ENCODE measurements at regions not wholly inside any gene's neighbourhood (a gene's known extent, or its start where the extent isn't known, plus 50 kb on each side); places are given as distances from the start of the nearest gene placed in this dataset.
"Not testable (repeated sequence)": the region's sequence is repeated elsewhere in the genome, so short reads cannot be mapped to it uniquely, and the experiment has no call there.

GRCh38 chr7:104074529-104074928 is 85.1 kb upstream of the RELN start:
- FAIRE-seq (no peak), DNase-seq (ENCODE audit: low spot score) (no peak)

- not testable (repeated sequence) for FAIRE-seq; DNase-seq (ENCODE audit: low spot score)
Measured at GRCh38 chr7:104071641-104072040, 82.2 kb upstream of the RELN start.

DNA sequence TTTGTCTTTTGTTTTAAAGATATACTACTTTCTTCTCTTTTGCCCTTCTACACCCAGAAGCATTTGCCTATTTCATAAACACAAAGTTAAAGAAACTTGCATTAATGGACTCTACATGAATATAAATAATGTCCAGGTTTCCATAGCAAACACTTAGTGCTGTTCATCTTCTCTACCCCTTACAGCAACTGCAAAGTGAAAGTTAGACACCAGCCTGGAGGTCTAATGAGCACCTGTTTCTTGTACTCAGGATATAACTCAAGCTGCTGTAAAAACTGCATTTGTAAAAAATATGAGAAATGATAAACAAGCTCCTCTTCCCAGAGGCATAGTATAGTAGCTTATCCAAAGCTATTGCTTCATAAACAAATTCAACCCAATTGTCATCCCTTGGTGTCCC is 76.0 kb upstream of the RELN start:
- FAIRE-seq, result no peak
- DNase-seq (ENCODE audit: low spot score), result no peak

- DNase-seq (ENCODE audit: low spot score) (no peak), FAIRE-seq (no peak)
Measured at GRCh38 chr7:104064969-104065387, 75.5 kb upstream of the RELN start.

DNA sequence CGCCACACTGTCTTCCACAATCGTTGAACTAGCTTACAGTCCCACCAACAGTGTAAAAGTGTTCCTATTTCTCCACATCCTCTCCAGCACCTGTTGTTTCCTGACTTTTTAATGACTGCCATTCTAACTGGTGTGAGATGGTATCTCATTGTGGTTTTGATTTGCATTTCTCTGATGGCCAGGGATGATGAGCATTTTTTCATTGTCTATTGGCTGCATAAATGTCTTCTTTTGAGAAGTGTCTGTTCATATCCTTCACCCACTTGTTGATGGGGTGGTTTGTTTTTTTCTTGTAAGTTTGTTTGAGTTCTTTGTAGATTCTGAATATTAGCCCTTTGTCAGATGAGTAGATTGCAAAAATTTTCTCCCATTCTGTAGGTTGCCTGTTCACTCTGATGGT is 74.3 kb upstream of the RELN start:
- not testable (repeated sequence) for DNase-seq (ENCODE audit: low spot score); FAIRE-seq

DNA sequence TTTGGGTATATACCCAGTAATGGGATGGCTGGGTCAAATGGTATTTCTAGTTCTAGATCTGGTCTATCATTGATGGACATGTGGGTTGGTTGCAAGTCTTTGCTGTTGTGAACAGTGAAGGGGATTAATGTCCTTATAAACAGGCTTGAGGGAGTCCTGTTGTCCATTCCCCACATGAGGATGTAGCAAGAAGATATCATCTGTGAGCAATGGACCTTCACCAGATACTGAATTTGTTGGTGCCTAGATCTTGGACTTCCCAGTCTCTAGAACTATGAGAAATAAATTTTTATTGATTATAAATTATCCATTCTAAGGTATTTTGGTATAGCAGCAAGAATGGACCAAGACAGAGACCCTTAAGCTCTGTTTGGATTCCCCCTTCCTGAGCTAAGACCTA is 72.2 kb upstream of the RELN start:
- no peak for DNase-seq (ENCODE audit: low spot score)
- FAIRE-seq, result no peak

DNA sequence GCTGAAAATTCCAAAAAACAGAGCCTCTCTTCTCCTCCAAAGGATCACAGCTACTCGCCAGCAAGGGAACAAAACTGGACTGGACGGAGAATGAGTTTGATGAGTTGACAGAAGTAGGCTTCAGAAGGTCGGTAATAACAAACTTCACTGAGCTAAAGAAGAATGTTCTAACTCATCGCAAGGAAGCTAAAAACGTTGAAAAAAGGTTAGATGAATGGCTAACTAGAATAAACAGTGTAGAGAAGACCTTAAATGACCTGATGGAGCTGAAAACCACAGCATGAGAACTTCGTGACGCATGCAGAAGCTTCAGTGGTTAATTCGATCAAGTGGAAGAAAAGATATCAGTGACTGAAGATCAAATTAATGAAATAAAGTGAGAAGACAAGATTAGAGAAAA is 70.4 kb upstream of the RELN start:
- FAIRE-seq, result peak; percentile 84
- DNase-seq (ENCODE audit: low spot score), result not testable (repeated sequence)

- FAIRE-seq (no peak), DNase-seq (ENCODE audit: low spot score) (no peak)
Measured at GRCh38 chr7:104059103-104059502, 69.6 kb upstream of the RELN start.

DNA sequence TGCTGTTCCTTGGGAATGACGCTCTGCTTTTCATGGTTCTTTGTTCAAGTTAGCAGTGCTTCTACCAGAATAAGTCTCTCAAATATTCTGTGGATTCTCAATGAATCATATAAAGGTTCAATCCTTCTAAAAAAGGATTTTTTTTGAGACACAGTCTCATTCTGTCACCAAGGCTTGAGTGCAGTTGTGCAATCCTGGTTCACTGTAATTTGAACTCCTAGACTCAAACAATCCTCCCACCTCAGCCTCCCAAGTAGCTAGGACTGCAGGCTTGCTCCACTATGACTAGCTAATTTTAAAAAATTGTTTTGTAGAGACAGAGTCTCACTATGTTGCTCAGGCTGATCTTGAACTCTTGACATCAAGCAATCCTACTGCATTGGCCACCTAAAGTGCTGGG is 64.9 kb upstream of the RELN start:
- no peak for FAIRE-seq

DNA sequence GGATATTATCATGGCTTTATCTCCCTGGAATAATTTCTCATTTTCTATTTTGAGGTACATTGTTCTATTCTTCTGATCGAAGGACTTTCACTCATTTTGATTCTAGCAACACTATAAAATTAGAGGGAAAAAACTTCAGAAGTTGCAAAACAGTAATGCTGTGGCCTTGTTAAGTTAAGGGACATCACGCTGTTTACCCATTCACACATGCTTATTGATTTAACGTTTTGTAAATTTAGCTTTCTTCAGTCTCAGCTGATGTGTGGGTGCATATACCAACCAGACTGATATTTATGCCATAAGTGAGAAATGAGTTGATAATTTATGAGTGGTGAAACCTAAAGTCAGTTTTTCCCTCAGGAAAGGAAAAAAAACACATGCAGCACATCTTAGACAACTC is 63.5 kb upstream of the RELN start:
- FAIRE-seq, result no peak

More for the DNA sequence above, 64.9 kb upstream of the RELN start:
- DNase-seq (ENCODE audit: low spot score), result no peak

GRCh38 chr7:104048055-104048454 is 58.6 kb upstream of the RELN start:
- no peak for DNase-seq (ENCODE audit: low spot score)
- no peak for FAIRE-seq

More for the DNA sequence above, 63.5 kb upstream of the RELN start:
- no peak for DNase-seq (ENCODE audit: low spot score)

DNA sequence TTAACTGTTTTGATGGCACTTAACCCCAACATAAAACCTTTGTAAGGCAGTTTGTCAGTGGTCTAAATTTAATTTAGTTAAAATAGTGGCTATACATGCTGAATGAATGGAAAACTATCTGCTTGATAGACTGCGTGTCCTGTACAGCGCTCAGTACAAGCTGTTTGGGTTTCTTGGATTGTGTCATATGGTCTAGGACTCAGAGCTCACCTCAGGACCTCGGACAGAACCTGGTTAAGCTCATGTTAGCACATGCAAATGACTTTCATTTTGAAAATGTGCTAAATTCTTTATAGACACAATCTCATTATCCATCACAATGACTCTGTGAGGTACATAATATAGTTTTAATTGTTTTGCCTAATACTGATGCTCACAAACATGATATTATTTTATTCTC is 55.7 kb upstream of the RELN start:
- FAIRE-seq, result no peak
- no peak for DNase-seq (ENCODE audit: low spot score)

DNA sequence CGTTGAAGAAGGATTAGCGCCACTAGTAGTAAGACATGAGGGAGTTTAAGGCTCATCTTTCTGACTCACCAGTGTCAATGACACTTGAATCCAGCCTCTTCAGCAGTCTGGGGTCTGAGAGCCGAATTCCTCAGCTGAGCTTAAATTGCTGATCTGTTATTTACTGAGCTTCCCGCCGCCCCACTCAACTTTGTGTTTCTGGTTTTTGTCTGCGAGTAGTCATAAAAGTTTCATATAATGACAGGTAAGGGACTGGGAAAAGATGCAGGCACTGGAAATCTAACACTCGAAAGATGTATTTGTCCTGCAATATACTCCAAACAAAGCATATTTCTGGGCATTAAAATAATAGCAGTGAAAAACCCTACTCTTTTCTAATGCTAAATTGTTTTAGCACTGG is 51.2 kb upstream of the RELN start:
- DNase-seq (ENCODE audit: low spot score) (no peak), FAIRE-seq (no peak)

GRCh38 chr7:104039363-104039762 is 49.9 kb upstream of the RELN start:
- DNase-seq (ENCODE audit: low spot score) (no peak), FAIRE-seq (no peak)
